ENCODE measurements at regions not wholly inside any gene's neighbourhood (a gene's known extent, or its start where the extent isn't known, plus 50 kb on each side); places are given as distances from the start of the nearest gene placed in this dataset.

DNA sequence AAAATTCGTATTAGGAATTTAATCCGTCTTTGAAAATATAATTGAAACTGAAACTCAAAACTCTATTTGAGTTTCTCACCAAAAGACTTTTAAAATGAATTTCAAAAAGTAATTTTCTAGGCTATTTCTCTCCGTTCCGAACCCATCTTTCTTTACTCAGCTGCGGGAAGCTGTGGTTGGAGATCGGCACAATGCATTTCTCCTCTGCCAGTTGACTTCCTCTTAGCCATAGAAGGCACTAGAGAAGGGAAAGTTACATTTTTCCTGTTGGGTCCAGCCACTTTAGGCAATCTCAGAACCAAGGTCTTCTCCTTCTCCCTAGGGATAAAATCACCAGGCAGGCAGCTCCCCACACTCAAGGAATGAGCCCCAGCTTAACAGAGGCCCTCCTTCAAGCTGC is 133.6 kb upstream of the COL1A2 start:
- TF ChIP-seq POLR2A (IDR thresholded peaks at IDR 0.05; ENCODE audit: low read depth, low read length) = no peak
- TF ChIP-seq, protein P1, sequence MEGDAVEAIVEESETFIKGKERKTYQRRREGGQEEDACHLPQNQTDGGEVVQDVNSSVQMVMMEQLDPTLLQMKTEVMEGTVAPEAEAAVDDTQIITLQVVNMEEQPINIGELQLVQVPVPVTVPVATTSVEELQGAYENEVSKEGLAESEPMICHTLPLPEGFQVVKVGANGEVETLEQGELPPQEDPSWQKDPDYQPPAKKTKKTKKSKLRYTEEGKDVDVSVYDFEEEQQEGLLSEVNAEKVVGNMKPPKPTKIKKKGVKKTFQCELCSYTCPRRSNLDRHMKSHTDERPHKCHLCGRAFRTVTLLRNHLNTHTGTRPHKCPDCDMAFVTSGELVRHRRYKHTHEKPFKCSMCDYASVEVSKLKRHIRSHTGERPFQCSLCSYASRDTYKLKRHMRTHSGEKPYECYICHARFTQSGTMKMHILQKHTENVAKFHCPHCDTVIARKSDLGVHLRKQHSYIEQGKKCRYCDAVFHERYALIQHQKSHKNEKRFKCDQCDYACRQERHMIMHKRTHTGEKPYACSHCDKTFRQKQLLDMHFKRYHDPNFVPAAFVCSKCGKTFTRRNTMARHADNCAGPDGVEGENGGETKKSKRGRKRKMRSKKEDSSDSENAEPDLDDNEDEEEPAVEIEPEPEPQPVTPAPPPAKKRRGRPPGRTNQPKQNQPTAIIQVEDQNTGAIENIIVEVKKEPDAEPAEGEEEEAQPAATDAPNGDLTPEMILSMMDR (IDR thresholded peaks at IDR 0.05; ENCODE audit: extremely low read depth in 1 of 2, insufficient read depth in 1 of 2, low read depth in 1 of 2, low read length in 2 of 2) = no peak
- no peak for TF ChIP-seq JUN (IDR thresholded peaks at IDR 0.05; ENCODE audit: borderline replicate concordance, insufficient read depth, insufficient read length, low read depth)
- TF ChIP-seq, protein P2, sequence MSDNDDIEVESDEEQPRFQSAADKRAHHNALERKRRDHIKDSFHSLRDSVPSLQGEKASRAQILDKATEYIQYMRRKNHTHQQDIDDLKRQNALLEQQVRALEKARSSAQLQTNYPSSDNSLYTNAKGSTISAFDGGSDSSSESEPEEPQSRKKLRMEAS (IDR thresholded peaks at IDR 0.05; ENCODE audit: insufficient read depth, insufficient read length) = no peak
- TF ChIP-seq POLR2AphosphoS5 (IDR thresholded peaks at IDR 0.05; ENCODE audit: insufficient read depth, low read depth, low read length) = no peak
